Activated CD4-positive, alpha-beta T cell treated with anti-CD3 and anti-CD28 coated beads, Interleukin-2, amount 50 U/mL, for 4 hours (primary cell): ENCODE measurements at regions not wholly inside any gene's neighbourhood (a gene's known extent, or its start where the extent isn't known, plus 50 kb on each side); places are given as distances from the start of the nearest gene placed in this dataset.
"Not testable (repeated sequence)": the region's sequence is repeated elsewhere in the genome, so short reads cannot be mapped to it uniquely, and the experiment has no call there.

Source experiments
- DNase-seq, 2 experiments: peaks; one replicate each; pipeline ENCODE4 v3.0.0-alpha.2; 2020

- DNase-seq, result no peak
Observed at GRCh38 chr14:71441126-71441525, 491.1 kb upstream of the RGS6 start.

- no peak for DNase-seq
Observed at GRCh38 chr14:71444030-71444822, 488.0 kb upstream of the RGS6 start.

- no peak for DNase-seq
Observed at GRCh38 chr14:71448431-71449315, 483.6 kb upstream of the RGS6 start.

GRCh38 chr14:71449316-71450055 lies 482.7 kb upstream of the RGS6 start:
- DNase-seq, result no peak

- no peak for DNase-seq
Observed at GRCh38 chr14:71451501-71451900, 480.7 kb upstream of the RGS6 start.

- no peak for DNase-seq
Observed at GRCh38 chr14:71452539-71452938, 479.7 kb upstream of the RGS6 start.

GRCh38 chr14:71452987-71453386 lies 479.2 kb upstream of the RGS6 start:
- DNase-seq, result no peak

GRCh38 chr14:71454010-71454409 lies 478.2 kb upstream of the RGS6 start:
- DNase-seq, result no peak

- no peak for DNase-seq
Observed at GRCh38 chr14:71454513-71455332, 477.5 kb upstream of the RGS6 start.

GRCh38 chr14:71460091-71460490 lies 472.1 kb upstream of the RGS6 start:
- no peak for DNase-seq

GRCh38 chr14:71461617-71462016 lies 470.6 kb upstream of the RGS6 start:
- DNase-seq, result not testable (repeated sequence)

GRCh38 chr14:71463807-71464206 lies 468.4 kb upstream of the RGS6 start:
- DNase-seq, result no peak

- no peak for DNase-seq
Observed at GRCh38 chr14:71464840-71465239, 467.4 kb upstream of the RGS6 start.

- no peak for DNase-seq
Observed at GRCh38 chr14:71465316-71465715, 466.9 kb upstream of the RGS6 start.

GRCh38 chr14:71466251-71466650 lies 466.0 kb upstream of the RGS6 start:
- DNase-seq, result no peak

- no peak for DNase-seq
Observed at GRCh38 chr14:71466946-71467345, 465.3 kb upstream of the RGS6 start.

- no peak for DNase-seq
Observed at GRCh38 chr14:71467361-71467811, 464.8 kb upstream of the RGS6 start.

GRCh38 chr14:71468701-71469100 lies 463.5 kb upstream of the RGS6 start:
- DNase-seq, result no peak

- DNase-seq, result no peak
Observed at GRCh38 chr14:71469643-71470335, 462.4 kb upstream of the RGS6 start.

- no peak for DNase-seq
Observed at GRCh38 chr14:71471634-71472355, 460.4 kb upstream of the RGS6 start.
